ENCODE measurements at regions not wholly inside any gene's neighbourhood (a gene's known extent, or its start where the extent isn't known, plus 50 kb on each side); places are given as distances from the start of the nearest gene placed in this dataset.
"Not testable (repeated sequence)": the region's sequence is repeated elsewhere in the genome, so short reads cannot be mapped to it uniquely, and the experiment has no call there.

DNA sequence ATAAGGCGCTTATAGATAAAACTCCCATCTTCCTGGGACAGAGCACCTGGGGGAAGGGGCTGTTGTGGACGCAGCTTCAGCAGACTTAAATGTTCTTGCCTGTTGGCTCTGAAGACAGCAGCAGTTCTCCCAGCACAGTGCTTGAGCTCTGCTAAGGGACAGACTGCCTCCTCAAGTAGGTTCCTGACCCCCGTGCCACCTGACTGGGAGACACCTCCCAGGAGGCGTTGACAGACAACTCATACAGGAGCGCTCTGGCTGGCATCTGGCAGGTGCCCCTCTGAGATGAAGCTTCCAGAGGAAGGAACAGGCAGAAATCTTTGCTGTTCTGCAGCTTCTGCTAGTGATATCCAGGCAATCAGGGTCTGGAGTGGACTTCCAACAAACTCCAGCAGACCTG is 383.1 kb upstream of the EMCN start:
- DNase-seq = not testable (repeated sequence)

- no peak for DNase-seq
Observed at GRCh38 chr4:100900134-100900533, 382.3 kb upstream of the EMCN start.

DNA sequence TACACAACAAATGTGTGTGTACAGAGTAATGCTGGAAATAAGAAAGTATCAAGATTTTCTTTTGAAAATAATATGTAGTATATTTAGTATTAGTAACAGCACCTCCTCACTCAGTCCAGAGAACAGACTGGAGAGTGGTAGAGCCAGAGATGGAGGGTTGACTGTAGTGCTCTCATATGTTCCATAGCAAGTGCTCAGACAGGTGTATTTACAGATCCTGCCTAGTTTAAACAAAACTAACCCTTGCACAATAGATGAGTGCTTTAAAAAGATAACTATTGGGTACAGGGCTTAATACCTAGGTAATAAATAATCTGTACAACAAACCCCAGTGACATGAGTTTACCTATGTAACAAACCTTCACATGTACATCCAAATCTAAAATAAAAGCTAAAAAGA is 381.0 kb upstream of the EMCN start:
- no peak for DNase-seq

- no peak for DNase-seq
Observed at GRCh38 chr4:100895556-100896197, 377.9 kb upstream of the EMCN start.

DNA sequence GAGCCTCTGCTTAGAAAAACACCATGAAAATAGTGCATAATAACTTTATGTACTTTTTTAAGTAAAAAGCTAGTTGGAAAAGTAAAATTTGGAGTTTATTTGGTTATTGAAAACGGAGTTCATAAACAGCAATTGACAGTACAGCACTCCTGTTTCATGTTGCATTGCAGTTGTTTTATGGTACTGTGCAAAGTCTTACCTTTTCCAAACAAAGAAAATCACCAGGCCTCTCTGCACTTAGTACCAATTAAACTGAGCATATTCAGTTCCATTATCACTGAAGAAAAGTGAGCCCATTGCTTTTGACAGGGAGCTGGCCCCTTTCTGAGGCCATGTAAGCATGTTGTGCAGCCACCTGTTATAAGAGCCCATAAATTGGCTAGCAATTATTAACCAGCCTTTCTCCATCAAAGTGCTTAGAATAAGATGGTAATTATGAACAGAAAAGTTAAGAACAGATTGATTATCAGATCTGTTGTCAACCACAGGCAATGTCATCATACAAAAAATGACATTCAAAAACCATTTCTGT is 376.6 kb upstream of the EMCN start:
- no peak for DNase-seq

DNA sequence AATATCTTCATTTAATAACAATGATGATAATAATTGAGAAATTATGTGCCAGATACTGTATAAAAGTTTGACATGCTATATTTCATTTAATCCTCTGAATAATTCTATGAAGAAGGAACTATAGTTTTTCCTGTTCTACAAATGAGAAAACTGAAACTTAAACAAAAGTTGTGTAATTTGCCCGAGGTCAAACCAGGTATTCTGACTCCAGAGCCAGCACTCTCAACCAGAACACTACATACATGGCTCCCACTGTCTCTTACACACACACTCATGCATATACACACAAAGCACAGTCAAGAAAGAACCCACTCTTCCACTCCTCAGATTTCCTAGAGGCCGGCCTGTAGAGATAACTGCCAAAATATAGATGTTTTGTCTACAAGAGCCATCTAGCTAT is 374.0 kb upstream of the EMCN start:
- no peak for DNase-seq

DNA sequence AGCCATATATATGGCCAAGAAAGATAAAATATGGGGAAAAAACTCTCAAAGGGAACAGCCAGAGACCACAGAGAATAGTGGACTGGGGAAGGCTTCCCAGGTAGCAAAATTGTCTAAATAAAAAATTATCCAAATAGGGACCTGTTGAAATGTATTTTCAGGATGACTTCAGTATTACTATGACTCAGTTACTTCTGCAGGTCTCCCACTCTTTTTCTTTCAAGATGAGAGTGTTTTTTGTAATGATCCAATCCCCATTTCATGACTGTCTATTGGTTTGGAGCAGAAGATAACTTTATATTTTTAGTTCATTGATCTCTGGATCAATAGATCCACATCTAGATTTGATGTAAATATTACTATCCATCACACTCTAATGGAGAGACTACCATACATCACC is 372.1 kb upstream of the EMCN start:
- DNase-seq = no peak

DNA sequence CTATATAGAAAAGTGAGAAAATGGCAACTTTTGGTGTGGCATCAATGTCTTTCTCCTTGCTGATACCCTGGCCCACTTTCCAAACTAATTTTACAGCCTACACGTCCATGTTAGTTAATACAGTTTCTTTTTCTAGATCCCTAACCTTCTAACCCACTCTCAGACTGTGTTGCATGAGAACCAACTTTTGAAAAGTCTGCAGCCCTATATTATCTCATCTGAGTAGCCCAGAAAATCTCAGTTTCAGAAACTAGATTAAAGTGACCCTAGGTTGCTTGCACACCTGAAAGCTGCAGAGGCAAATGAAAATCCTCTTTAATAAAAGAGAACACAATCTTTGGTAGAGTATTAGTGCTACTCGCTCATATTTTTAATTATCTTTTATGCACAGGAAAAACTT is 371.6 kb upstream of the EMCN start:
- DNase-seq = no peak

DNA sequence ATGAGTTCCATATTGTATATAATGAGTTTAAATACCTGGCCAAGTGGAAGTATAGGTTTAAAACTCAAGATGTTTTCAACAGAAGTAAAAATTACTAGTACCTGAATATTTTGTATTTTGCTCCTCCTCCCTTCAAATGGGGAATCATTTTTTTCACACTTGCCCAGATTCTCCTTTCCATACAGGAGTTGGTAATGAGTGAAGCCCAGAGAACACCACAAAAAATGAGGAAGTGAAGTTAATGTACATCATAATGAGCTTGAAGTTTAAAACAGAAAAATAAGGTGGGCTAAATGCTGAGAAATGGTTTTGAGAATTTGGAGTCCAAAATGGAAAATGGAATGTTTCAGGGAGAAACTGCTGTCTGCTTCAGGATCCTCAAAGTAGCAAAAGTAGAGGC is 364.8 kb upstream of the EMCN start:
- DNase-seq = no peak

- no peak for DNase-seq
Observed at GRCh38 chr4:100881283-100881682, 363.5 kb upstream of the EMCN start.

GRCh38 chr4:100880011-100880410 is 362.2 kb upstream of the EMCN start:
- peak; percentile 2 for DNase-seq

DNA sequence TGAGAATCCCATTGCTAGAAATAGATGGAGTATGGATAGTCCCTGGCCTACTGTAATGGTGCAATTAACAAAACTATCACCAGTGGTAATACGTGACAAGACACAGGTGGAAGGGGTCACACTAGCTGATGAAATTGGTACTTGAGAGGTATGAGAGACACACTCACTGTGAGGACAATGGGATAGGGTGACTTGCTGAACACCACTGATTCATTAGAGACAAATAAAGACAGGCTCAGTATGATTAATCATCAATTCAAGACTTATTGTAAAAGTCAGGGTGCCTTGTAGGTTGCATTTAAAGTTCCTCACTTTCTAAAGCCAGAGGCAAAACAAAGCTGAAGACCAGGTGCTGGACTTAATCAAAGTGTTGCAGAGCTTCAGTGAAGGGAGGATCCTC is 361.6 kb upstream of the EMCN start:
- no peak for DNase-seq

DNA sequence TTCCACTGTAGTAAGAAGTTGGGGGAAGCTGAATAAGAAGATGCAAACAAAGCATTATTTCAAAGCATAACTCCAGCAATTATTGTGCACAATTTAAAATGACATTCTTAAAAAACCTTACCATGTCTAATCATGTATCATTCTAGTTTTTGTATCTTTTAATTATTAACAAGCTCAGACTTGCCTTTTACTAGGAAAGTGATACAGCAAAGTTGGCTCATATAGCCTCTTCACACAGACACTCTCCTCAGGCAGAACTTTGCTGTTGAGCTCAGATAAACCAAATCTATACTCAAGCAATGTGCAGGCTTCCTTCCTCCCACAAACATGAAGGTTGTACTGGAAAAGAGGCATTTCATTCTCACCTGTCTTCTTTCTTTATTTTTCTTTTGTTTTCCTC is 358.7 kb upstream of the EMCN start:
- DNase-seq = peak; percentile 2

- no peak for DNase-seq
Observed at GRCh38 chr4:100875296-100876068, 357.7 kb upstream of the EMCN start.

DNA sequence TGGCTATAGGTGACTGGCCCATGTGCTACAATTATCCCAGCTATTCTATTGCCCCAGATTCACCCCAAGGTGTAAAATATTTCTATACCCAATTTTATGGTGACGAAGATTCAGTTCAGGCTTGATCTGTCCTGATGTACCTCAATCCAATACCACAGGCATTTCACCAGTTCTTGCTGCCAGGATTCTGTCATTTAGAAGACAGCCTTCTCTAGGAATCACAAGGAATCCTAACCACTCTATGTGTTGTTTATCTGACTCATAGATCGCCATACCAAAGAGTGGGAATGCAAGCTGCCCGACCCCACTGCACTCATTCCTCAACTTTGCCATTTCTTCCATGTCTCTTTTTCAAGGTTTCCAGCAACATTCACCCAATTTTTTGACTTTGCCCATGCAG is 355.0 kb upstream of the EMCN start:
- no peak for DNase-seq

DNA sequence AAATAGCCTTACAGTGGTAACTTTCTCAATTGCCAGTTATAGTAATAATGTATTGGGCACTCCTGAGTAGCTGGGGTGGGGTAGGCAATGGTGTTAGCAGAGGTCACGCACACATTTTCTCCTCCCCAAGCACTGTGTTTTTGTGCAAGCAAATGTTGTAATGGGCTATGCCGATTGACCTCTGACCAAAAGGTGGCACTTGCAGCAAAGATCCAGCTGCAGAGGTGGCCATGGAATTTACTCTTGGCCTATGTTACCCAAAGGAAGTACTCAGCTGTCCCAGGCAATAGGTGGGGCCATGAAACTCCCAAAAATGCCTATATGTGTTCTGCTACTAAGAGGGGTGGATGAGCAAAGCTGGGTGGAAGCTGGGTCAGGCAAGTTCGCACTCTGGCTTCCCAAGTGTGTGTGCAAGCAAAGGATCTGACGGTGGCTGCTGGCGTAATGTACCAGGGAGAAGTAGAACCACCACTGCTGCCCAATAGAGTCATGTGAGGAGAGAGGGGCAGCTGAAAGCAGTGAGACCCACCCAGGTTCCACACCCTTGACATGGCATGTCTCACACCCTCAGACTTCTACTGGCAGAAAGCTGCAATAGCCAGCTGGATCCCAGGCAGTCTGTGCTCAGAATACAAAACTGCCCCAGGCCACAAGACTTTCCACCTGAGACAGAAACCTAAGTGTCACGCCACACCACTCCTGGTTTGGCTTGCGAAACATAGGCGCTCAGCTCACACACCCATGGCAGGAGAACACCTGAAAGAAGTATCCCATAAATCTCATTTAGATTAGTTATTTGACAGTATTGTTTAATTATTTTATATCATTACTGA is 353.3 kb upstream of the EMCN start:
- DNase-seq = no peak

DNA sequence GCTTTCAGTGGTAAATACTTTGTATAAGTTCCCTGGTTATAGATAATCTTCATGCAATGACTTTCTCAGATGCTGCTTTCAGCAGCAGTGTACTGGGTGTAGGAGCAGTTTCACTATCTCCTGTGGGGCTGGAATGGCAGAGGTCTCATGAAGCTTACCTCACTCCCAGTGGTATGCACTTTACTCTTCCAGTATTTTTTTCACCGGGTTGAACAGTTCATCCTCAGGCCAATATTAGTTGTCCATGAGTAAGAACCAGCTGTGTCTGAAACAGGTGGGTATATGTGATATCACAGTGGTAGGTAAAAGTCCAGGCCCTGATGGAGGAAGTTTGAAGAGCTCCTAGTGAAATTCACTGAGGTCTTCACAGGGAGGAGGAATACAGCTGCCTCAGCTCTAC is 351.5 kb upstream of the EMCN start:
- DNase-seq = no peak

DNA sequence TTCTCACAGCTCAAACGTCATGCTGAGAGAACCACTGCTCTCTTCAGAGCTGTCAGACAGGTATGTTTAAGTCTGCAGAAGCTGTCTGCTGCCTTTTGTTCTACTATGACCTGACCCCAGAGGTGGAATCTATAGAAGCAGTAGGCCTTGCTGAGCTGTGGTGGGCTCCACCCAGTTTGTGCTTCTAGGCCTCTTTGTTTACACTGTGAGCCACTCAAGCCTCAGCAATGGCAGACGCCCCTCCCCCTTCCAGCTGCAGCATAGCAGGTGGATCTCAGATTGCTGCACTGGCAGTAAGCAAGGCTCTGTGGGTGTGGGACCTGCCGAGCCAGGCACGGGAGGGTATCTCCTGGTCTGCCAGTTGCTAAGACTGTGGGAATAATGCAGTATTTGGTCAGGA is 350.5 kb upstream of the EMCN start:
- DNase-seq = peak; percentile 49

- DNase-seq = no peak
Observed at GRCh38 chr4:100852326-100852725, 334.5 kb upstream of the EMCN start.

GRCh38 chr4:100849319-100849718 is 331.5 kb upstream of the EMCN start:
- peak; percentile 37 for DNase-seq

- DNase-seq = no peak
Observed at GRCh38 chr4:100848841-100849240, 331.0 kb upstream of the EMCN start.

DNA sequence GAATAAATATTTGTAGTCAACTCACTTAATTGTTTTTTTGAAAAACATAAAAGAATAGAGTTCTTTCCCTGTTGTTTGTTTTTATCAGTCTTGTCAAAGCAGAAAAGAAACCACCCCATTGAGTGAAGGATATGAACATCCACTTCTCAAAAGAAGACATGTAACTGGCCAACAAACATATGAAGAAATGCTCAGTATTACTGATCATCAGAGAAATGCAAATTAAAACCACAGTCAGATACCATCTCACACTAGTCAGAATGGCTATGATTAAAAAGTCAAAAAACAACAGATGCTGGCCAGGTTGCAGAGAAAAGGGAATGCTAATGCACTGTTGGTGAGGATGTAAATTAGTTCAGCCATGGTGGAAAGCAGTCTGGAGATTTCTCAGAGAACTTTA is 326.1 kb upstream of the EMCN start:
- DNase-seq = no peak

DNA sequence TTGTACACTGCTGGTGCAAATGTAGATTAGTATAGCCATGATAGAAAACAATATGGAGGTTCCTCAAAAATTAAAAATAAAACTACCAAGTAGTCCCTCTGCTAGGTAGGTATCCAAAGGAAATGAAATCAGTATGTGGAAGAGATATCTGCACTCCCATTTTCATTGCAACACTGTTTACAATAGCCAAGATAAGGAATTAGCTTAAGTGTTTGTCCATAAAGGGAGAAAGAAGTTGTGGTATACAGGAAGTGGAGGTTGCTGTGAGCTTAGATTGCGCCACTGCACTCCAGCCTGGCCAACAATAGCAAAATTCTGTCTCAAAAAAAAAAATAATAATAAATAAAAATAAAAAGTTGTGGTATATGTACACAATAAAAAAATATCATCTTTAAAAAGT is 325.0 kb upstream of the EMCN start:
- DNase-seq = no peak

- DNase-seq = no peak
Observed at GRCh38 chr4:100841911-100842310, 324.1 kb upstream of the EMCN start.
